GM21737 (cell line): ENCODE measurements at regions not wholly inside any gene's neighbourhood (a gene's known extent, or its start where the extent isn't known, plus 50 kb on each side); places are given as distances from the start of the nearest gene placed in this dataset.
"Not testable (repeated sequence)": the region's sequence is repeated elsewhere in the genome, so short reads cannot be mapped to it uniquely, and the experiment has no call there.

Source experiments
- ATAC-seq: cut with Tn5 transposase; IDR thresholded peaks from one replicate; pipeline ENCODE4 v1.9.1; 2021; ENCODE audit warnings: mild to moderate bottlenecking, moderate library complexity; ENCODE audit not compliant: unreplicated experiment

DNA sequence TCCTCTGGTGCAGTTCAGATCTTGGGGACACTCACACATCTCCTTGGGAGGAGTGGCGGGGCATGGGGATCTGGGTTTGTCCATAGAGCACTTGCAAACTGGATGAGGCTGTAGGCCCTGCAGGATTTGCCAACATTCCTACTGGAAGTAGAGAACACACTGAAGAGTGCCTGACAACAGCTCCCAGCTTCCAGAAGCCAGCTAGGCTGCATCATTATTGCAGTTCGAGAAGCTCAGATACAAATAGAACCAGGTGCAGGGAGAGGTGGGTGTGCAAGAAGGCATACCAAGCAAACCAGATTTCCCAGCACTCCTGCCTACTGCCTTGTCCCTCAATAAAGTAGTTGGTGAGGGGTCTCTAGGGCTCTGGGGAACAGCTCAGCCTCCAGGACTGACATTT is 52.5 kb downstream of the RHOB start:
- ATAC-seq: no peak

DNA sequence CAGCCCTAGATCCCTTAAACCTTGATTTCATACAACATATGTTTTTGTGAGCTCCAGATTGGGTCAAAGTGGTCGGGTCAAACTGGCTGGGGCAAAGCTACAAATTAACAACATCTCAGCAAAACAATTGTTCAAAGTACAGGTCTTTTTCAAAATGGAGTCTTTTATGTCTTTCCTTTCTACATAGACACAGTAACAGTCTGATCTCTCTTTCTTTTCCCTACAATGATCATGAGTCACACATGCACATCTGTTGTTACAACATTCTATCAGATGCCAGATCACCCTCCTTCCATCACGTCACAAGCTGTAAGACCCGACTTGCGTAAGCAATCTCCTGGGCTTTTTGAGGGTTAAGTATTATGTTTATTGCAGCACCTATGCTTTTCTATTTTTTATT is 55.1 kb downstream of the RHOB start:
- ATAC-seq: no peak

DNA sequence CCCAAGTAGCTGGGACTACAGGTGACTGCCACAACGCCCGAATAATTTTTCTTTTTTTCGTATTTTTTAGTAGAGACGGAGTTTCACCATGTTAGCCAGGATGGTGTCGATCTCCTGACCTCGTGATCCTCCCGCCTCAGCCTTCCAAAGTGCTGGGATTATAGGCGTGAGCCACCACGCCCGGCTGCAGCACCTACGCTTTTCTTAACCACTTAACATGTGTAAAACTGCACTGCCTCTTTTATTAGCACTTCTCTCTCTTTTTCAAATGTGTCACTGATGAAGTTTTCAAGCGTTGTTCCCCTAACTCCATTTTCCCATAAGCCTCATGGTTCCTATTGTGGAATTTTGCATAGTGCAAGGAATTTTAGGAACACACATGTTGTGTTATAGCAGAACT is 55.6 kb downstream of the RHOB start:
- ATAC-seq: not testable (repeated sequence)

DNA sequence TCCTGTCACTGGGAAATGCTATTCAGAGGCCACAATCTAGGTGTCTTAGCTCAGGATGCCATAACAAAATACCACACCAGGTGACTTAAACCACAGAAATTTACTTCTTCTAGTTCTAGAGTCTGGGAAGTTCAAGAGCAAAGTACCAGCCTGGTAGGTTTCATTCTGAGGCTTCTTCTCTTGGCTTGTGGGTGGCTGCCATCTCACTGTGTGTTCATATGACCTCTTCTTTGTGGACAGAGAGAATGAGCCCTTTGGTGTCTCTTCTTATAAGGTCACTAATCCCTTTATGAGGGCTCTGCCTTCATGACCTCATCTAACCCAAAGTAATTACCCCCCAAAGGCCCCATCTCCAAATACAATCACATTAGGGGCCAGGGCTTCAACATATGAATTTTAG is 57.3 kb downstream of the RHOB start:
- no peak for ATAC-seq

DNA sequence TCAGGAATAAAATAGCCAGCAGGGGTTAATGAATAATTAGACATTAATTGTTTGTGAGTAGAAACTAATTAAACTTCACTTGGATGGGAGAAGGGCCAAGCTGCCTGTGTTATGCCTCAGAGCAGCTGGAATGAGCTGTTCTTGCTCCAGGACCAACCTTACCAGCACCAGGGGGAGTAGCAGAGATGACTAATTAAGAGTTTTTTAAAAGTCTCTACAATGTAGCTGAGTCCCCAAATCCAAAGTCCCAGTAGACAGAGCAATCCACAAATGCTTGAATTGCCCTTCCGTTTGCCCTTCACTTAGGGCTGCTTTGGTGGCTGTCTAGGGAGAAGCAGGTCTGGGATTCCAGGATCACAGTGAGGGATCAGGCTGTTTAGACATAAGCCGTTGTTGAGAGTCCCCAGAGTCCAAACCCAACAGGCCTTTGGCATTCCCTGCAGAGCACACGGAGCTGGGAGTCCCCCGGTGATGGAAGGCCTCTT is 59.4 kb downstream of the RHOB start:
- ATAC-seq: no peak

DNA sequence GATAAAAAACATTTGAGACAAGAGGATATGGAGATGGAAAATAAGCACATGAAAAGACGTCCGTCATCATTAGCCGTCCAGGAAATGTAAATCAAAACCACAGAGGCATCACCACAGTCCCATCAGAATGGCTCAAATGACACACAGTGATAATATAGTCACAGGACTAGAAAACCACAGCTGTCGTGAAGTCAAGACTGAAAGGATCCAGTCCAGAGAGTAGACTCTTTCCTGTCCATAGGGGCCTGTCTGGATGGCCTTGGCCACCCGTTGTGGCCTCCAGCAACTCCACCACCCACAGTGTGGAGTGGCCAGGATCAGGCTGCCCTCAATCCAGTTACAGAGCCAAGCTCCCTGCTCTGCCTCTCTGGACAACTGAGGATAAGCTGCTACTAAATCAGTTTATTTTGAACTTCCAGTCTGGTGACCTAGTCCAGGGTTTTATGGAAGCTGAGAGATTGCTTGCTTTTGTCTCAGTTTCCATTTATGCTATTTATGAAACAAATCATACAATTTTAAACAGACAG is 60.4 kb downstream of the RHOB start:
- ATAC-seq: peak; percentile 94

DNA sequence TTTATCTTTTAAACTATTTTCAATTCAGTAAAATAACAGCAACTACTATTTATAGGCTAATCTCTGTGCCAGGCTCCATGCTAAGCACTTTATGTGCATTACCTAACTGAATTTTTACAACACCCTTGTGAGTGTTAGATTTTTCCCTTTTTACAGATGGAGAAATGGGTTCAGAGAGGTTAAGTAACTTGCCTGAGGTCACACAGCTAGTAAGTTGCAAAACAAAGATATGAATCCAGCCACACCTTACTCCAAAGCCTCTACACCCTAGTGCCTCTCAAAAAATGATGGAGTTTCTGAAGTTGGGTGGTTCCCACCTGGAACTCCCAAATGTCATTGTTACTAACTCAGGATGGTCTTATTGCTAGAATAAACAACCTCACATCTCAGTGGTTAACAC is 60.8 kb downstream of the RHOB start:
- no peak for ATAC-seq

DNA sequence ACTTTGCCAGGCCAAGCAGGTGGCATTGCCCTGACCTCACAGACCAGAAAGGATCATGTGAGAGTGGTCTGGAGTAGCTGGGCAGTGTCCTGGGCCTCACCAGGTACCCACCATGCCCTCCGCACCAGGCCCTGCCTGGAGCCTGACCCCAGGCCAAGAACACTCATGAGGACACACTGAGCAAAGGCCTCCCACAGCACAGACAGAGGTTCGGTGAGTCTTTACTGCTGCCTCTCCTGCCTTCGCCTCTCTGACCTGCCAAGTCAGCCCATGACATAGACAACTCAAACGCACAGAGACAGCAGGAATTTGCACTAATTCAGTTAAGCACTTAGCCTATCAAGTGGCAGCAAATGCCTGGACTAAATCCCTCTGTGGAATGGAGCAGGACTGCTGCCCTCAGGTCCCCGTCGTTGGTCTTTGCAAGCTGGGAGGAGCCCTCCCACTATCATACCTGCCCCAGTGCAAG is 62.5 kb downstream of the RHOB start:
- no peak for ATAC-seq

DNA sequence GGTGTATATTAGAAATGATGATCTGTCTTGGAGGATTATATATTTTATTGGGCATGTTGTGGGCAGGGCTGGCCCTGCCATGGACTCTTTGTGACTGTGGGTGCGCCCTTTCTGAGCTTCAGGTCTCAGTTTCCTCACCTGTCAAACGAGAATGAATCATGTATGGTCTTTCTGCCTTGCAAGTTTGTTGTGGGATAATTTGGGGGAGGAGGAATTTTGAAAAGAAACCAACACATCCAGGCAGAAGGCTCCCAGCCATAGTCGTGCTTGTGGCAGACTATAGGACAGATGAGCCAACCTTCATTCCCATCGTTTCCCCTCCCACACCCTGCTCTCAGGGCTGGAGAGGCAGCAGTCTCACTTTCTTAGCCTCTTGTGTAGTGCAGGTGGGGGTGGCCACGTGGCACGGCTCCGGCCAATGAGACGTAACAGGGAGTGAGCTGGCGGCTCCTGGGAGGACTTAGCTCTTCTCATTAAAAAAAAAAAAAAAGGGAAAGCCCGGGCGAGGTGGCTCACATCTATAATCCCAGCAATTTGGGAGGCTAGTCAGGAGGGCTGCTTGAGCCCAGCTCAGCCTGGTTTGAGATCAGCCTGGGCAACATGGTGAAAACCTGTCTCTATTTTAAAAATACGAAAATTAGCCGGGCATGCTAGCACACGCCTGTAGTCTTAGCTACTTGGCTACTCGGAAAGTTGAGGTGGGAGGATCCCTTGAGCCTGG is 63.1 kb downstream of the RHOB start:
- no peak for ATAC-seq

DNA sequence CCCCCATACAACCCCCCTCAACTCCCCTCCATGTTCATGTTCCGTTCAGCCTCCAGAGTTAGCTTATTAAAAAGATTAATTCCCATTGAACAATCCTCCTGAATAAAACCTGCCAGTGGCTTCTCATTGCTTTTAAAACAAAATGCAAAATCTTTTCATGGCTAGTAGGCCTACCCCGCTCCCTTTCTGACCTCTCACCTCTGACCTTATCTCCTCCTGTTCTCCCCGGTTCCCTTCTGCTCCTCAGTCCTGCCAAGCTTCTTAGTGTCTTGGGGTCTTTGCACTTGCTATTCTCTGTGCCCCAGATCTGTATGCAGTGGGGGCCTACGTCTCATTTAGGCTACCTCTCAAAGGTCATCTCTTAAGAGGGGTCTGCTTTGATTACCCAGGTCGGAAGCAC is 64.3 kb downstream of the RHOB start:
- no peak for ATAC-seq

DNA sequence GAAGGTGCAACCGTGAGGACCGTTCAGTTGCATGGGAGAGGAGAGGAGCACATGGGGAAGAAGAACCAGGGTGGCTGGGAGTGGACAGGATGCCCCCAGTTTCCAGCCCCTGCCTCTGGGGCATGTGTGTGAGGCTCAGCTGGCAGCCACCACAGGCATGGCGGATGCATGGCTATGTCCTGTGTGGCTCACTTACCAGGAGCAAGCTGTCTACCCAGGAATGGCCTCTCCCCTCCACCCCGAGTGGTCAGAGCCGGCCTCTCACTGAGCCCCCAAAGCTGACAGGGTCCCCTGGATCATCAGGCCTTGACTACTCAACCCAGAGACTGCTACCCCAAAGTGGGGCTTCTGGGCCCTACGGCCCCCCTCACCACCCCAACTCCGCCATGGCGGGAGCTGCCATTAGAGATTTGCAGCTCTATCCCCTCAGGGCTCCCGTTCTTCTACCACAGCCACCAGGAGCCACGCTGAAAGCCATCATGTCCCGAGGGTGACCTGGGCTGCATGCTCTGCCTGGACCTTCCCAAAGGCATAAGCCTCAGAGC is 65.3 kb downstream of the RHOB start:
- ATAC-seq: no peak

DNA sequence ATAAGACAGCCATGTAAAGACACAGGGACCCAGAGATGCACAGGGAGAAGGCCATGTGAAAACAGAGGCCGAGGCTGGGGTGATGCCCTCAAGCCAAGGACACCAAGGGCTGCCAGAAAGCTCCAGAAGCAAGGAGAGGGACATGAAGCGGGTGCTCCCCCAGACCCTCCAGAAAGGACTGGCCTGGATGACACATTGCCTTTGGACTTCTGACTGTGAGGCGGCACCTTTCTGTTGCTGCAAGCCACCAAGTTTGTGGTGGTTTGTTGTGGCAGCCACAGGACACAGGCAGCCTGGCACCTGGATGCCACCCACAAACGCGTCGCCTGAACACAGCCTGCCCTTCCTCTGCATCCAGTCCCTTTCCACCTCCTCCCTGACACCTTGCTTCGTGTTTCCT is 67.1 kb downstream of the RHOB start:
- no peak for ATAC-seq

DNA sequence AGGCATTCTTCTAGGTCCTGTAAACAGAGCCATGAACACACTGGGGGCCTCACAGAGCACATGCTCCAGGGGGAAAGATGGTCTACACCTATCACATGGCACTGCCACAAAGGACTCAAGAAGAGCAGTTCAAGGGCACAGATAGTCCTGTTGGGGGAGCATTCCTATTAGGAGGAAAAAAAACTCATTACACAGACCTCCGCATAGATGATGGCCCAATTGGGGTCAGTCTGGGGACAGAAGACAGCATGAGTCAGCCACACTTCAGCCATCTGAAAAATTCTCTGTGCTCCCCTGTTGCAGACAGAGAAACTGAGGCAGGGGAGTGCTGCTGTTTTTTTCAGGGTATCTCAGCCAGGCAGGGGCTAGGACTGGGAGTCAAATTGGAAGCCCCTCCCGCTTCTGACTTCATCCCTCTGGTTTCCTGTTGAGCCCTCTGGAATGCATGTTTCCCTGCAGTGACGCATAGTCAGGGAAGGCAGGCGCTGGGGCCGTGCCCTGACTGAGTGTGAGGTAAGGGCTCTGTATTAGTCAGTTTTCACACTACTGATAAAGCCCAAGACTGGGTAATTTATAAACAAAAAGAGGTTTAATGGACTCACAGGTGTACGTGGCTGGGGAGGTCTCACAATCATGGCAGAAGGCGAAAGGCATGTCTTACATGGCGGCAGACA is 67.9 kb downstream of the RHOB start:
- no peak for ATAC-seq

DNA sequence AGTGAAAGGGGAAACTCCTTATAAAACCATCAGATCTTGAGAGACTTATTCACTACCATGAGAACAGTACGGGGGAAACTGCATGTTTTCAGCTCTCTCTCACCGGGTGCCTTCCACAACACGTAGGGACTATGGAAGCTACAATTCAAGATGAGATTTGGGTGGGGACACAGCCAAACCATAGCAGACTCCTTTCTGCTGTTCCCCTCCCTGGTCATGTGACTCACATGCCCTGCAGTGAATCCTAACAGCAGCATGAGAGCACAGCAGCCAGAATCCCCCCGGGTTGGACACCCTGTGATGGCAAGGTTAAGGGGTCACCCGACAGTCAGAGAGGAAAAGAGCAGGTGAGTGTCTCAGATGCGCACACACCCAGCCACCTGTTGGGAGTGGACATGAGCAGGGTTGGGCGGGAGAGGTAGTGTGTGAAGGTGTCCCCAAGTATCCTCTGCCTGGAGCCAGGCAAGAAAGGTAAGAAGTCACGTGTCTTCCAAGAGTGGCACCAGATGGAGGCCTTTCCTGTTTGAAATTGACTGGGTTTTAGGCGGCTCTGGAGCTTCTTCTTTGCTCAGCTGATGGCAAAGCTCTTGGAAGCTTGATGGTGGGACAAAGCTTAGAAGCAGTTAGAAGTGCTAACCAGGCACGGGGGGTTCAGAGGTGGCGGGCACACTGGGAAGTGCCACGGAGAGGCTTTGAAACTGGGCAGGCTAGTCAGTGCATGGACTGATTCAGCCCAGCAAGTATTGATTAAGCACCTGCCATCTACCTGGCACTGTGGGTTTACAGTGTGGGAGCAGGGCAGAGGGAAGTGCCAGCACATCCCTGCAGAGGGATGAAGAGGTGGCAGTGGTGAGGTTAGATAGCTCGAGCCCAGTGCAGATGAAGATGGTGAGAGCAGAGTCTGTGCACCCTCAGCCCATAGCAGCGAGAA is 68.7 kb downstream of the RHOB start:
- no peak for ATAC-seq

DNA sequence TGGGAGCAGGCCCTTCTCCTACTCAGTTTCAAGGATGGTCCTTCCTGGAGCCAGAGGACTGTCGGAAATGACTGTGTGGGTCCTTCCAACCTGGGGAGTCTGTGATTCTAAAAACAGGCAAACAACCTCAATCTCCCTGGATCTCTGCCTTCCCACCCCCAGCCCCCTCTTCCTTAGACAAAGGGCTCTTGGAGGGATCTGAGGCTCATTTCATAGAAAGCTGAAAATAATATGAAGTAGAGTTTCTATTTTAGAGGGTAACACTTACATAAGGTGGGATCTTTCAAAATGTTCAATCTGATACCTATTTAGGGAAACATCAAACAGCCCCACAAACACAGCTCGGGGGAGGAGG is 69.4 kb downstream of the RHOB start:
- no peak for ATAC-seq

DNA sequence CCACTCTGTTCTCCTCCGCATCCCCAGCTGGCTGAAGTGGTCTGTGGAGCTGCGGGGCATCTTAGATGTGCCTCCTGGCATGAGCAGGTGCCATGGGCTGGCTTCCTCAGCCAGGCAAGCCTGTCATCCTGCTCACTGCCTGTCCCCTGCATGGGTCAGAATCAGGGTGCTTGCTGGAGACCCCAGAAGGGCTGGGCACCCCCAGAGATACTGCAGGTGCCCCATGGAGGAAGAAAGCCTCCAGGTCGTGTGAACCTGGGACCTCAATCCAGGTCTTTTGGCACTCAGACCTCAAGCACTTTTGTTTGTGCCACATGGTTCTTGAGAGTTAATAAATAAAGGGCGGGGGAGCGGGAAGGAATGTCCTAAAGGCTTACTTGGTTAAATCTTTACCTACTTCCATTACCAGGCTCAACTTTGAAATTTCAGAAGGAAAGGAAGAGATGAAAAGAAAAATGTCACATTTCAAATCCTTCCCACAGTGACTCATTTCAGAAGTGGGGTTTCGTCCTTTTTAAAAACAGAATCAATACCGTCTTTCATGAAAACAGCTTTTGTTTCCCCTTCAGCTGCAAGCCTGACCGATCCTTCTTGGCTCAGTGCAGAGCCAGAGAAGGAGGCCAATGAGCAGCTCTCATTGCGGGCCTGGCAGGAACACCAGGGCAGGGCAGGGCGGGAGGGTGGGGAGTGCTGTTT is 69.9 kb downstream of the RHOB start:
- ATAC-seq: peak; percentile 88

DNA sequence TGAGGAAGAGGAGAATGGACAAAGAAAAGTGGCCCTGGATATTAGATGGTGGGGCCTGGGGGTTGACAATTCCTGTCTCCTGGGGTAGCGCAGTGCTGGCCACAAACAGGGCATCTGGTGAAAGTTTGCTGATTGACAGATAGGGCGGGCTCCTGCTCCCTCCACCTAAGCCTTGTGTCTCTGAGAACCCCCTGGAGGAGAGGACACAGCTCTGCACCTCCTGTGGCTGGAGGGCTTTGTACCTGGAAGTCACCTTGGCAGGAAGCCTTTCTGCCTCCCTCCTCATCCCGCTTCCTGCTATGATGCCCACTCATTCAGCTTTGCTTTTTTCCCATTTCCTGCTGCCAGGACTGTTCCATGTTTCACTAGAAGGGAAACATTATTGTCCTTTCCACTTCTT is 72.4 kb downstream of the RHOB start:
- no peak for ATAC-seq

DNA sequence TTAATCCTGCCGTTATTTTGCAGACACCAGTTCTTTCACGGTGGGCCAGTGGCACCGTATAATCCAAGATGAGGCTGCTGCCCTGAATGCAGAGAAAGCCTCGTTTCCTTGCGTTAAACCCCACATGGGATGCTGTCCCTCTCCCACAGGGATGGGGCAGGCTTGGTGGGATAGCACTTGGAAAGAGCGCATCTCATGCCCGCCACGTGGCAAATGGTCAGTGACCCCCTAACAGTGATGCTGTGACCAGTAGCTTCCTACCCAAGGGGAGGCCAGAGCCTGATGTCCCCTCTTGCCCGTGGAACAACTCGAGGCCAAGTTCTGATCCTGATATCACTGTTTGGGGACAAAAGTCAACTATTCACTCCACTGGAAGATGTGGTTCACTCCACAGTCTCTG is 73.3 kb downstream of the RHOB start:
- no peak for ATAC-seq

DNA sequence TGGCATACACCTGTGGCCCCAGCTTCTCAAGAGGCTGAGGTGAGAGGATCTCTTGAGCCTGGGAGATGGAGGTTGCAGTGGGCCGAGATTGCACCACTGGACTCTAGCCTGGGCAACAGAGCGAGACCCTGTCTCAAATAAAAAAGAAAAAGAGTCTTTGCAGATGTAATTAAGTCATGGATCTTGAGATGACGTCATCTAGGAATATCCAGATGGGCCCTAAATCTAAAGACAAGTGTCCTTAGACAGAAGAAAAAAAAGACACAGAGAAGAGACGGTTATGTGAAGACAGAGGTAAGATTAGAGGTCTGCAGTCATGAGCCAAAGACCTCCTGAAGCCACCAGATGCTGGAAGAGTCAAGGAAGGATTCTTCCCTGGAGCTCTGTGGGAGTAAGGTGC is 74.3 kb downstream of the RHOB start:
- ATAC-seq: no peak

DNA sequence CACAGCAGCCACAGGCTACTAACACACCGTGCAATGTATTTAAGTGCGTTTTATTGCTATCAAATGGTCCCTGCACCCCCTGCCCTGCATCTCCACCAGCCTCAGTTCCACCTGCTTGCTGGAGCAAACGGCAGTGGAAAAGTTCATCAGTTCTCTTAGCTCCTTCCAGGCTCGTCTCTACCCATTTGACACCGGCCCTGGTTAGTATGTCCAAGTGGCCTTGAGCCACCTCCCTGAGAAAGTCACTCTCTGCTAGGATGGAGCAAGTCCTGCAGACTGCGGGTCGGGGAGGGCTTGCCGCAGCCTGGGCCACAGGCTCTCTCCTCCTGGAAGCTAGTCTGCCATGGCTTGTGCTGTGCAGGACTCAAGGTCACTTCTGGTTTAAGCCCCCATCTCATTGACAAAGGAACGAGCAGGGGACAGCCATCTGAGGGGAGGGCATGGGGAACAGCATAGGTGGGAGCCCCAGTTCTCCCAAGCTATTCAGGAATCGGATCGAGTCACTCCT is 74.9 kb downstream of the RHOB start:
- ATAC-seq: no peak
